Endodermal cell (in vitro differentiated cells): ENCODE measurements at regions not wholly inside any gene's neighbourhood (a gene's known extent, or its start where the extent isn't known, plus 50 kb on each side); places are given as distances from the start of the nearest gene placed in this dataset.

Experiments
- DNase-seq: peaks from one replicate; pipeline ENCODE4 v3.0.0-alpha.2; 2017
- H3K27ac ChIP-seq: 2 replicates; pipeline ENCODE4 v1.5.1; 2013; ENCODE audit warnings: mild to moderate bottlenecking, low read depth, low read length, moderate library complexity
- H3K27me3 ChIP-seq: 2 replicates; pipeline ENCODE4 v1.6.1; 2013; ENCODE audit warnings: mild to moderate bottlenecking, low read length, moderate library complexity; ENCODE audit not compliant: insufficient read depth, control insufficient read depth, poor library complexity, severe bottlenecking
- H3K36me3 ChIP-seq: 2 replicates; pipeline ENCODE4 v1.7.0; 2013; ENCODE audit warnings: mild to moderate bottlenecking, low read length, moderate library complexity; ENCODE audit not compliant: control insufficient read depth, insufficient read depth
- H3K4me1 ChIP-seq: one replicate; pipeline ENCODE4 v1.7.0; 2013; ENCODE audit warnings: low read length; ENCODE audit not compliant: control insufficient read depth, insufficient read depth
- H3K4me3 ChIP-seq: 2 replicates; pipeline ENCODE4 v1.5.1; 2013; ENCODE audit warnings: mild to moderate bottlenecking, low read length, moderate library complexity
- H3K9ac ChIP-seq: 2 replicates; pipeline ENCODE4 v1.6.1; 2013; ENCODE audit warnings: mild to moderate bottlenecking, low read length, moderate library complexity; ENCODE audit not compliant: poor library complexity, severe bottlenecking; ENCODE audit errors: extremely low read depth
- H3K9me3 ChIP-seq: 2 replicates; pipeline ENCODE4 v1.6.1; 2013; ENCODE audit warnings: mild to moderate bottlenecking, low read length, moderate library complexity; ENCODE audit not compliant: control insufficient read depth
- H3K27ac Mint-ChIP-seq: 2 replicates; pipeline ENCODE4 v1.8.0; 2020; ENCODE audit warnings: mixed read lengths
- H3K27me3 Mint-ChIP-seq: 2 replicates; pipeline ENCODE4 v1.8.0; 2021; ENCODE audit warnings: mild to moderate bottlenecking, mixed read lengths; ENCODE audit not compliant: insufficient read depth
- H3K36me3 Mint-ChIP-seq: 2 replicates; pipeline ENCODE4 v1.8.0; 2020; ENCODE audit warnings: low read depth, mixed read lengths
- H3K4me1 Mint-ChIP-seq: 2 replicates; pipeline ENCODE4 v1.8.0; 2020; ENCODE audit warnings: mixed read lengths
- H3K4me3 Mint-ChIP-seq: 2 replicates; pipeline ENCODE4 v1.8.0; 2020; ENCODE audit warnings: mild to moderate bottlenecking, moderate library complexity, mixed read lengths
- H3K9me3 Mint-ChIP-seq: 2 replicates; pipeline ENCODE4 v1.8.0; 2020; ENCODE audit warnings: mild to moderate bottlenecking, mixed read lengths
- CTCF ChIP-seq: fragments of 200-600 bp; sonication (generic); conservative IDR thresholded peaks from 2 replicates; pipeline ENCODE4 v1.5.0; 2021; ENCODE audit warnings: antibody characterized with exemption, mild to moderate bottlenecking
- WGBS, 2 experiments: methylation state at CpG; one replicate each; pipeline versions ENCODE4 v1.1.5 to v1.1.7; 2013; ENCODE audit warnings: missing lambda C conversion rate in 2 of 2, mixed read lengths in 1 of 2; ENCODE audit not compliant: insufficient coverage in 1 of 2, insufficient read length in 1 of 2; 5-methylcytosine and 5-hydroxymethylcytosine counted together

- H3K4me1 ChIP-seq: no peaks in the 10 kb centered on the region
- Mint-ChIP-seq H3K27ac (no peak overlapping the region), H3K27me3 (no peaks in the 10 kb centered on the region), H3K36me3 (no peaks in the 10 kb centered on the region), H3K9me3 (no peaks in the 10 kb centered on the region), H3K4me1 (peaks cover 4% of the 10 kb centered on the region), H3K4me3 (no peak overlapping the region)
- no peak for TF ChIP-seq CTCF
- no peak overlapping the region for H3K4me3 ChIP-seq
- WGBS, 2 experiments: 88 to 98% methylated on average over 3 of the region's 3 CpGs
- H3K27ac ChIP-seq: no peak overlapping the region
- no peak overlapping the region for H3K9ac ChIP-seq
- no peaks in the 10 kb centered on the region for H3K9me3 ChIP-seq
- no peak for DNase-seq
- H3K36me3 ChIP-seq: no peaks in the 10 kb centered on the region
- H3K27me3 ChIP-seq: no peaks in the 10 kb centered on the region
These were observed 74.1 kb downstream of the HFE start for GRCh38 chr6:26161322-26161721.

- Histone ChIP-seq H3K9ac (no peak overlapping the region), H3K36me3 (no peaks in the 10 kb centered on the region), H3K4me3 (no peak overlapping the region), H3K27ac (no peak overlapping the region), H3K4me1 (no peaks in the 10 kb centered on the region), H3K27me3 (no peaks in the 10 kb centered on the region), H3K9me3 (no peaks in the 10 kb centered on the region)
- Mint-ChIP-seq H3K4me1 (peaks cover 9% of the 10 kb centered on the region), H3K27me3 (no peaks in the 10 kb centered on the region), H3K9me3 (no peaks in the 10 kb centered on the region), H3K4me3 (no peak overlapping the region), H3K27ac (no peak overlapping the region), H3K36me3 (no peaks in the 10 kb centered on the region)
- DNase-seq: no peak
- TF ChIP-seq CTCF: no peak
- 95 to 100% methylated on average over 3 to 7 of the region's 7 CpGs for WGBS, 2 experiments
These were observed 75.2 kb downstream of the HFE start for GRCh38 chr6:26162399-26162798.

GRCh38 chr6:26163427-26164119, 76.3 kb downstream of the HFE start:
- WGBS, 2 experiments: 90 to 94% methylated on average over 8 to 11 of the region's 11 CpGs

More at GRCh38 chr6:26163427-26164119, 76.3 kb downstream of the HFE start:
- no peaks in the 10 kb centered on the region for H3K4me1 ChIP-seq
- H3K4me3 ChIP-seq: no peak overlapping the region
- H3K9me3 Mint-ChIP-seq: no peaks in the 10 kb centered on the region
- no peaks in the 10 kb centered on the region for H3K36me3 ChIP-seq
- no peaks in the 10 kb centered on the region for H3K27me3 Mint-ChIP-seq
- peaks cover 10% of the 10 kb centered on the region for H3K4me1 Mint-ChIP-seq
- no peak overlapping the region for H3K4me3 Mint-ChIP-seq
- no peak overlapping the region for H3K9ac ChIP-seq
- no peak for TF ChIP-seq CTCF
- no peak overlapping the region for H3K27ac ChIP-seq
- no peaks in the 10 kb centered on the region for H3K27me3 ChIP-seq
- H3K9me3 ChIP-seq: no peaks in the 10 kb centered on the region
- no peak for DNase-seq
- no peaks in the 10 kb centered on the region for H3K36me3 Mint-ChIP-seq
- no peak overlapping the region for H3K27ac Mint-ChIP-seq
